Type B pancreatic cell (in vitro differentiated cells): ENCODE measurements at regions not wholly inside any gene's neighbourhood (a gene's known extent, or its start where the extent isn't known, plus 50 kb on each side); places are given as distances from the start of the nearest gene placed in this dataset.
A peak's percentile ranks its signal among the peaks of the same experiment; 100 is the strongest.

Experiments used
- DNase-seq: peaks from one replicate; pipeline ENCODE4 v3.0.0; 2021; ENCODE audit warnings: mixed read lengths; ENCODE audit not compliant: unreplicated experiment; ENCODE audit errors: extremely low spot score
- H3K27ac Mint-ChIP-seq: 2 replicates; pipeline ENCODE4 v1.8.0; 2021; ENCODE audit warnings: mild to moderate bottlenecking, mixed read lengths
- H3K27me3 Mint-ChIP-seq: 2 replicates; pipeline ENCODE4 v1.8.0; 2021; ENCODE audit warnings: mixed read lengths
- H3K36me3 Mint-ChIP-seq: 2 replicates; pipeline ENCODE4 v1.8.0; 2021; ENCODE audit warnings: mixed read lengths
- H3K4me1 Mint-ChIP-seq: one replicate; pipeline ENCODE4 v1.8.0; 2021; ENCODE audit warnings: mixed read lengths; ENCODE audit not compliant: unreplicated experiment
- H3K4me3 Mint-ChIP-seq: 2 replicates; pipeline ENCODE4 v1.8.0; 2021; ENCODE audit warnings: mild to moderate bottlenecking, mixed read lengths
- H3K9me3 Mint-ChIP-seq: 2 replicates; pipeline ENCODE4 v1.8.0; 2021; ENCODE audit warnings: mixed read lengths
- TF ChIP-seq, protein P1 (sequence below): fragments of 200-600 bp; sonication (generic); conservative IDR thresholded peaks from 2 replicates; pipeline ENCODE4 v1.5.0; 2021; ENCODE audit warnings: antibody characterized with exemption, mild to moderate bottlenecking

DNA sequence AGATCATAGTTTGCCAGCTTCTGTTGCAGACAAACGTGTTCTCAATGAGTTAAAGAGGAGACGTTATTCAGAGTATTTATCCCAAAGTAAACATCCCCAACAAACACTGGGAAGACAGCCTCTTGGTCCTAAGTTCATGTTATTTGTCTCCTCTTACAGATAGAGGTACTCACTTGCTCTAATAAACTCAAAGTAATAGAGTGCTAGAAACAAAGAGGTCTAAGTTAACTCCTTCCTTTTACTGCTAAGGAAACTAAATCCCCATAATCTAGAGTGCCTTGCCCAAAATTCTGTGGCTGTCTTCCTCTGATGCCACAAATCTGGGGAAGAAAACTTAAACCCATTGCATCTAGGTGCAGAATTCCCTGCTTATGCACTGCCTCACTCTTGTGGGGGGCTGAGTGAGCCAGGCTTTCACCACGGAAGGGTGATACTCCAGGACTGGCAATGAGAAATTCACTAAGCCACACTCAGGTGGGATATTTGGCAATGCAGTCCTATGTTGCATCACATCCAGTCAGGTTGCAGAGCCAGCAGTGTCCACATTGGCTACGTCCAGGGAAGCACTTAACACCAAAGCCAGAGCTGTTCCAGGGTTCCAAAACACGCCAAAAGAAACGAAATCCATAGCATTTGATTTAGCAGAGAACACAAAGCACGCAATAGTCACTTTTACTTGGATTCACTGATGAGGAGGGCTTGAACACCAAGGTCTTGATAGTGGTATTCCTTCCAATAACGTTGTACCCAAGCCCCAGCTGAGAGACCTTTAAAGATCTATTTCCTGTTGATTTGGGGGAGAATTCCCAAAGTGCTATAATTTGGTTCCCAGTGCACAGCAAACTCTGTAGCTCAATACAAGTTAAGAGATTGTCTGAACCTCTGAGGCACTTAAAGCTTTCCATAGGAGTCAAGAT lies 81.0 kb upstream of the FOXQ1 start:
- no peak overlapping the region for H3K27ac Mint-ChIP-seq
- no peak for DNase-seq
- H3K4me1 Mint-ChIP-seq, result peaks cover 12% of the 10 kb centered on the region
- H3K27me3 Mint-ChIP-seq, result peaks cover 38% of the 10 kb centered on the region
- no peak overlapping the region for H3K4me3 Mint-ChIP-seq
- H3K9me3 Mint-ChIP-seq, result no peaks in the 10 kb centered on the region
- TF ChIP-seq, protein P1, sequence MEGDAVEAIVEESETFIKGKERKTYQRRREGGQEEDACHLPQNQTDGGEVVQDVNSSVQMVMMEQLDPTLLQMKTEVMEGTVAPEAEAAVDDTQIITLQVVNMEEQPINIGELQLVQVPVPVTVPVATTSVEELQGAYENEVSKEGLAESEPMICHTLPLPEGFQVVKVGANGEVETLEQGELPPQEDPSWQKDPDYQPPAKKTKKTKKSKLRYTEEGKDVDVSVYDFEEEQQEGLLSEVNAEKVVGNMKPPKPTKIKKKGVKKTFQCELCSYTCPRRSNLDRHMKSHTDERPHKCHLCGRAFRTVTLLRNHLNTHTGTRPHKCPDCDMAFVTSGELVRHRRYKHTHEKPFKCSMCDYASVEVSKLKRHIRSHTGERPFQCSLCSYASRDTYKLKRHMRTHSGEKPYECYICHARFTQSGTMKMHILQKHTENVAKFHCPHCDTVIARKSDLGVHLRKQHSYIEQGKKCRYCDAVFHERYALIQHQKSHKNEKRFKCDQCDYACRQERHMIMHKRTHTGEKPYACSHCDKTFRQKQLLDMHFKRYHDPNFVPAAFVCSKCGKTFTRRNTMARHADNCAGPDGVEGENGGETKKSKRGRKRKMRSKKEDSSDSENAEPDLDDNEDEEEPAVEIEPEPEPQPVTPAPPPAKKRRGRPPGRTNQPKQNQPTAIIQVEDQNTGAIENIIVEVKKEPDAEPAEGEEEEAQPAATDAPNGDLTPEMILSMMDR, result no peak
- H3K36me3 Mint-ChIP-seq, result no peaks in the 10 kb centered on the region

GRCh38 chr6:1230281-1230680 lies 81.6 kb upstream of the FOXQ1 start:
- no peak overlapping the region for H3K4me3 Mint-ChIP-seq
- no peaks in the 10 kb centered on the region for H3K36me3 Mint-ChIP-seq
- H3K4me1 Mint-ChIP-seq, result peaks cover 12% of the 10 kb centered on the region
- H3K27me3 Mint-ChIP-seq, result peaks cover 38% of the 10 kb centered on the region
- no peak overlapping the region for H3K27ac Mint-ChIP-seq
- TF ChIP-seq, protein P1, result no peak
- DNase-seq, result no peak
- H3K9me3 Mint-ChIP-seq, result no peaks in the 10 kb centered on the region

DNA sequence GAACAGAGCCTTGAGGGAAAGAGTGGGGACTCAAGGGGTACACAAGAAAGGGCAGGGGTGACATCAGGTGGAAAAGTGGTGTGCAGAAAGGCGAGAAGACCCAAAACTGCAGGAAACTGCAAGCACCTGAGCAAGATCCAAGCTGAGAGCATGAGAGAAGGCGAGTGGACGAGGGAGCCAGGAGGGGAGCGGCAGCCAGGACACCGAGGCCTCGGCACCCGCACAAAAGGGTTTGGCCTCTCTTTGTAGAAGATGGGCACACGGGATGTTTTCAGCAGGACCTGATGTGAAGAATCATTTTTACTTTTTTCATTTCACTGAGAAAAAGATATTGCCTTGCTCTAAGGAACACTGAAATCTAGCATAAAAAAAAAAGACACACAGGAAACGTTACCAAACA lies 82.1 kb upstream of the FOXQ1 start:
- Mint-ChIP-seq H3K36me3 (no peaks in the 10 kb centered on the region), H3K27ac (no peak overlapping the region), H3K9me3 (no peaks in the 10 kb centered on the region), H3K4me1 (peaks cover 12% of the 10 kb centered on the region), H3K27me3 (peaks cover 38% of the 10 kb centered on the region), H3K4me3 (no peak overlapping the region)
- no peak for DNase-seq
- TF ChIP-seq, protein P1, result no peak

GRCh38 chr6:1229301-1229700 lies 82.6 kb upstream of the FOXQ1 start:
- no peaks in the 10 kb centered on the region for H3K9me3 Mint-ChIP-seq
- peaks cover 12% of the 10 kb centered on the region for H3K4me1 Mint-ChIP-seq
- H3K27me3 Mint-ChIP-seq, result peaks cover 39% of the 10 kb centered on the region
- no peak for DNase-seq
- H3K36me3 Mint-ChIP-seq, result no peaks in the 10 kb centered on the region
- H3K4me3 Mint-ChIP-seq, result no peak overlapping the region
- no peak overlapping the region for H3K27ac Mint-ChIP-seq
- TF ChIP-seq, protein P1, result no peak

- Mint-ChIP-seq H3K27me3 (peaks cover 34% of the 10 kb centered on the region), H3K4me1 (peaks cover 12% of the 10 kb centered on the region)
Observed at GRCh38 chr6:1228754-1229191, 83.1 kb upstream of the FOXQ1 start.

More at GRCh38 chr6:1228754-1229191, 83.1 kb upstream of the FOXQ1 start:
- no peak for DNase-seq
- Mint-ChIP-seq H3K9me3 (no peaks in the 10 kb centered on the region), H3K36me3 (no peaks in the 10 kb centered on the region), H3K27ac (peak overlapping the region; percentile 17), H3K4me3 (no peak overlapping the region)
- TF ChIP-seq, protein P1, result no peak
